Liver (tissue), 8 donors: ENCODE measurements at regions not wholly inside any gene's neighbourhood (a gene's known extent, or its start where the extent isn't known, plus 50 kb on each side); places are given as distances from the start of the nearest gene placed in this dataset.

ENCODE experiments used
- DNase-seq: peaks from one replicate; pipeline ENCODE4 v3.0.0-alpha.2; 2017; ENCODE audit warnings: low spot score
- H3K27ac ChIP-seq, 2 donors: one replicate each; pipeline ENCODE4 v1.7.0; 2013; ENCODE audit warnings: inconsistent platforms in 2 of 2, low read length in 2 of 2, control low read depth in 1 of 2, low read depth in 1 of 2, mild to moderate bottlenecking in 1 of 2
- H3K27me3 ChIP-seq, 4 donors: one replicate each; pipeline versions ENCODE4 v1.6.1 to v1.7.0; 2013; ENCODE audit warnings: low read length in 3 of 4, inconsistent platforms in 1 of 4, mild to moderate bottlenecking in 1 of 4, moderate library complexity in 1 of 4; ENCODE audit not compliant: control insufficient read depth in 4 of 4, insufficient read depth in 4 of 4
- H3K36me3 ChIP-seq, 4 donors: one replicate each; pipeline versions ENCODE4 v1.6.1 to v1.7.0; 2013; ENCODE audit warnings: low read length in 3 of 4, mild to moderate bottlenecking in 3 of 4, low read depth in 1 of 4, moderate library complexity in 1 of 4; ENCODE audit not compliant: control insufficient read depth in 4 of 4, insufficient read depth in 3 of 4
- H3K4me1 ChIP-seq, 4 donors: one replicate each; pipeline versions ENCODE4 v1.6.1 to v1.7.0; 2013; ENCODE audit warnings: low read length in 3 of 4, mild to moderate bottlenecking in 3 of 4, moderate library complexity in 1 of 4; ENCODE audit not compliant: control insufficient read depth in 4 of 4, insufficient read depth in 4 of 4
- H3K4me3 ChIP-seq, 3 donors: one replicate each; pipeline versions ENCODE4 v1.6.1 to v1.7.0; 2013; ENCODE audit warnings: low read length in 3 of 3, control low read depth in 1 of 3, low read depth in 1 of 3, mild to moderate bottlenecking in 1 of 3
- H3K9ac ChIP-seq, 2 donors: one replicate each; pipeline ENCODE4 v1.7.0; 2013; ENCODE audit warnings: low read length in 2 of 2, mild to moderate bottlenecking in 2 of 2, moderate library complexity in 2 of 2, control low read depth in 1 of 2, low read depth in 1 of 2
- H3K9me3 ChIP-seq, 4 donors: one replicate each; pipeline versions ENCODE4 v1.6.1 to v1.7.0; 2013; ENCODE audit warnings: low read length in 3 of 4; ENCODE audit not compliant: control insufficient read depth in 4 of 4
- CTCF ChIP-seq: fragments of 150-350 bp; IDR thresholded peaks from 2 replicates; pipeline ENCODE4 v1.5.1; 2017; ENCODE audit warnings: improper control_type of control experiment, low read depth, low read length; ENCODE audit not compliant: missing input control
- FOXA1 ChIP-seq: IDR thresholded peaks from 2 replicates; pipeline ENCODE4 v1.6.1; 2016; ENCODE audit warnings: antibody characterized with exemption
- FOXA2 ChIP-seq: IDR thresholded peaks from 2 replicates; pipeline ENCODE4 v1.6.1; 2016; ENCODE audit warnings: antibody characterized with exemption
- GABPA ChIP-seq, 2 donors: IDR thresholded peaks in 1 of 2; conservative IDR thresholded peaks in 1 of 2; 2 replicates each; pipeline ENCODE4 v1.6.1; 2016; ENCODE audit warnings: antibody characterized with exemption in 2 of 2, mild to moderate bottlenecking in 1 of 2, moderate library complexity in 1 of 2
- HNF4A ChIP-seq, 2 donors: conservative IDR thresholded peaks; 2 replicates each; pipeline ENCODE4 v1.6.1; 2016; ENCODE audit warnings: antibody characterized with exemption in 2 of 2, mild to moderate bottlenecking in 2 of 2
- HNF4G ChIP-seq: IDR thresholded peaks from 2 replicates; pipeline ENCODE4 v1.6.1; 2016; ENCODE audit warnings: antibody characterized with exemption
- MAX ChIP-seq: IDR thresholded peaks from 2 replicates; pipeline ENCODE4 v1.6.1; 2016; ENCODE audit warnings: antibody characterized with exemption
- NR2F2 ChIP-seq: IDR thresholded peaks from 2 replicates; pipeline ENCODE4 v1.6.1; 2016; ENCODE audit warnings: antibody characterized with exemption
- RAD21 ChIP-seq, 2 donors: IDR thresholded peaks; 2 replicates each; pipeline ENCODE4 v1.6.1; 2016; ENCODE audit warnings: antibody characterized with exemption in 2 of 2, mild to moderate bottlenecking in 2 of 2
- RXRA ChIP-seq, 2 donors: IDR thresholded peaks; 2 replicates each; pipeline ENCODE4 v1.6.1; 2017 to 2018; ENCODE audit warnings: antibody characterized with exemption in 2 of 2, mild to moderate bottlenecking in 1 of 2
- SP1 ChIP-seq: IDR thresholded peaks from 2 replicates; pipeline ENCODE4 v1.6.1; 2018; ENCODE audit warnings: antibody characterized with exemption, mild to moderate bottlenecking
- TAF1 ChIP-seq: conservative IDR thresholded peaks from 2 replicates; pipeline ENCODE4 v1.6.1; 2016; ENCODE audit warnings: antibody characterized with exemption, mild to moderate bottlenecking
- YY1 ChIP-seq: IDR thresholded peaks from 2 replicates; pipeline ENCODE4 v1.6.1; 2016; ENCODE audit warnings: antibody characterized with exemption, mild to moderate bottlenecking
- WGBS: extraction: QIAGEN DNeasy Blood & Tissue Kit; methylation state at CpG from one replicate; pipeline ENCODE4 v1.1.7; 2013; 5-methylcytosine and 5-hydroxymethylcytosine counted together
- TF ChIP-seq, protein P1 (sequence below): IDR thresholded peaks from 2 replicates; pipeline ENCODE4 v1.6.1; 2016; ENCODE audit warnings: antibody characterized with exemption, mild to moderate bottlenecking
- TF ChIP-seq, protein P2 (sequence below): IDR thresholded peaks from 2 replicates; pipeline ENCODE4 v1.6.1; 2016; ENCODE audit warnings: antibody characterized with exemption
- donor health status: healthy.
- donor health status: healthy.
- donor health status: healthy.
- donor health status: healthy.
- donor health status: healthy.

DNA sequence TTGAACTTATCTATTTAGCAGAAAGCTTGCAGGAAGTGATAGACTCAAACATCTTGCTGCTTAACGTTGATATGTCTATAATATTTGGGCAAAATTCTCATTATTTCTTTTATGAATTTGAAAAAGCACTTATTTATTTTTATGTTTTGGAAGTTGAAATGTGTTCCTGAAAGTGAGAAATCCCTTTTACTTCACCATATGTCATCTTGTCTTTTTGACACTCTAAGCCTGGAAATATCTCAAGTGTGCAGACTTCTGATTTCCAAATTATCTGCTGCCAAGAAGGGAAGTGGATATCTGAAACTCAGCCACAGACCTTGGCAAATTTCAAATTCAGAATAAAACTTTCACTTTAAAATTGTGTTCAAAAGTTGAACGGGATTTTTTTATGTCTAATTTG is 368.7 kb upstream of the MANEA start:
- WGBS: 43% methylated on average over 2 of the region's 2 CpGs
- Histone ChIP-seq H3K4me3 (no peak overlapping the region), H3K4me1 (no peaks in the 10 kb centered on the region), H3K36me3 (no peaks in the 10 kb centered on the region), H3K27me3 (no peaks in the 10 kb centered on the region), H3K9me3 (no peaks in the 10 kb centered on the region), H3K27ac (no peak overlapping the region), H3K9ac (no peak overlapping the region)
- TF ChIP-seq SP1 (no peak), MAX (no peak), YY1 (no peak), NR2F2 (no peak), TAF1 (no peak), HNF4G (no peak), FOXA2 (no peak), HNF4A (conservative IDR thresholded peaks at IDR 0.05) (no peak), CTCF (no peak), RXRA (IDR thresholded peaks at IDR 0.05) (no peak)
- TF ChIP-seq, protein P1, sequence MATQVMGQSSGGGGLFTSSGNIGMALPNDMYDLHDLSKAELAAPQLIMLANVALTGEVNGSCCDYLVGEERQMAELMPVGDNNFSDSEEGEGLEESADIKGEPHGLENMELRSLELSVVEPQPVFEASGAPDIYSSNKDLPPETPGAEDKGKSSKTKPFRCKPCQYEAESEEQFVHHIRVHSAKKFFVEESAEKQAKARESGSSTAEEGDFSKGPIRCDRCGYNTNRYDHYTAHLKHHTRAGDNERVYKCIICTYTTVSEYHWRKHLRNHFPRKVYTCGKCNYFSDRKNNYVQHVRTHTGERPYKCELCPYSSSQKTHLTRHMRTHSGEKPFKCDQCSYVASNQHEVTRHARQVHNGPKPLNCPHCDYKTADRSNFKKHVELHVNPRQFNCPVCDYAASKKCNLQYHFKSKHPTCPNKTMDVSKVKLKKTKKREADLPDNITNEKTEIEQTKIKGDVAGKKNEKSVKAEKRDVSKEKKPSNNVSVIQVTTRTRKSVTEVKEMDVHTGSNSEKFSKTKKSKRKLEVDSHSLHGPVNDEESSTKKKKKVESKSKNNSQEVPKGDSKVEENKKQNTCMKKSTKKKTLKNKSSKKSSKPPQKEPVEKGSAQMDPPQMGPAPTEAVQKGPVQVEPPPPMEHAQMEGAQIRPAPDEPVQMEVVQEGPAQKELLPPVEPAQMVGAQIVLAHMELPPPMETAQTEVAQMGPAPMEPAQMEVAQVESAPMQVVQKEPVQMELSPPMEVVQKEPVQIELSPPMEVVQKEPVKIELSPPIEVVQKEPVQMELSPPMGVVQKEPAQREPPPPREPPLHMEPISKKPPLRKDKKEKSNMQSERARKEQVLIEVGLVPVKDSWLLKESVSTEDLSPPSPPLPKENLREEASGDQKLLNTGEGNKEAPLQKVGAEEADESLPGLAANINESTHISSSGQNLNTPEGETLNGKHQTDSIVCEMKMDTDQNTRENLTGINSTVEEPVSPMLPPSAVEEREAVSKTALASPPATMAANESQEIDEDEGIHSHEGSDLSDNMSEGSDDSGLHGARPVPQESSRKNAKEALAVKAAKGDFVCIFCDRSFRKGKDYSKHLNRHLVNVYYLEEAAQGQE: no peak
- DNase-seq: no peak

DNA sequence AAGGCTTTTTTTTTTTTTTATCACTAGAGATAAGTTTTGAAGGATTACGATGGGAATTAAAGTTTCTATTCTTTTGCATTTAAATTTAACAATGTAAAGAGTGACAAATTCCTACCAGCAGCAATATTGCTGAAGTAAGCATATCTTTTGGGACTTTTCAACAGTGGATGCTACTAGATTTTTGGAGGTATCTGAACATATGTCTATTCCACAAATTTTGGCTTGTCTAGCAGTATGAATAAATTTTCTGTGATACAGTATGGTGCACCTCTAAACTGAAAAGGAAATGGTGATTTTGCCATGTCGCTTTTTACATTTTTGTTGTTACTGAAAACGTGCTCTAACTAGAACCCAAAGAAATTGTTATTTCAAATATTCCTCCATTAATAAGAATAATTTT is 368.3 kb upstream of the MANEA start:
- Histone ChIP-seq H3K4me3 (no peak overlapping the region), H3K36me3 (no peaks in the 10 kb centered on the region), H3K4me1 (no peaks in the 10 kb centered on the region), H3K27ac (no peak overlapping the region), H3K9me3 (no peaks in the 10 kb centered on the region), H3K27me3 (no peaks in the 10 kb centered on the region), H3K9ac (no peak overlapping the region)
- 62% methylated on average over 3 of the region's 3 CpGs for WGBS
- DNase-seq: no peak
- TF ChIP-seq GABPA (IDR thresholded peaks at IDR 0.05 in 1 of 2, conservative IDR thresholded peaks at IDR 0.05 in 1 of 2): no peak
- no peak for TF ChIP-seq FOXA1
- no peak for TF ChIP-seq HNF4G
- no peak for TF ChIP-seq MAX
- TF ChIP-seq RXRA (IDR thresholded peaks at IDR 0.05): no peak
- no peak for TF ChIP-seq NR2F2
- no peak for TF ChIP-seq HNF4A (conservative IDR thresholded peaks at IDR 0.05)
- no peak for TF ChIP-seq CTCF
- TF ChIP-seq SP1: no peak
- no peak for TF ChIP-seq FOXA2
- TF ChIP-seq YY1: no peak
- TF ChIP-seq, protein P2, sequence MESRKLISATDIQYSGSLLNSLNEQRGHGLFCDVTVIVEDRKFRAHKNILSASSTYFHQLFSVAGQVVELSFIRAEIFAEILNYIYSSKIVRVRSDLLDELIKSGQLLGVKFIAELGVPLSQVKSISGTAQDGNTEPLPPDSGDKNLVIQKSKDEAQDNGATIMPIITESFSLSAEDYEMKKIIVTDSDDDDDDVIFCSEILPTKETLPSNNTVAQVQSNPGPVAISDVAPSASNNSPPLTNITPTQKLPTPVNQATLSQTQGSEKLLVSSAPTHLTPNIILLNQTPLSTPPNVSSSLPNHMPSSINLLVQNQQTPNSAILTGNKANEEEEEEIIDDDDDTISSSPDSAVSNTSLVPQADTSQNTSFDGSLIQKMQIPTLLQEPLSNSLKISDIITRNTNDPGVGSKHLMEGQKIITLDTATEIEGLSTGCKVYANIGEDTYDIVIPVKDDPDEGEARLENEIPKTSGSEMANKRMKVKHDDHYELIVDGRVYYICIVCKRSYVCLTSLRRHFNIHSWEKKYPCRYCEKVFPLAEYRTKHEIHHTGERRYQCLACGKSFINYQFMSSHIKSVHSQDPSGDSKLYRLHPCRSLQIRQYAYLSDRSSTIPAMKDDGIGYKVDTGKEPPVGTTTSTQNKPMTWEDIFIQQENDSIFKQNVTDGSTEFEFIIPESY: no peak
- TF ChIP-seq RAD21 (IDR thresholded peaks at IDR 0.05): no peak
